ENCODE measurements at regions not wholly inside any gene's neighbourhood (a gene's known extent, or its start where the extent isn't known, plus 50 kb on each side); places are given as distances from the start of the nearest gene placed in this dataset.

- Histone ChIP-seq H3K4me2 (ENCODE audit: low read length) (no peak overlapping the region), H3K79me2 (no peaks in the 10 kb centered on the region), H3K4me1 (no peaks in the 10 kb centered on the region), H3K36me3 (ENCODE audit: control insufficient read depth, insufficient read depth, low read length) (no peaks in the 10 kb centered on the region), H3K27ac (no peak overlapping the region), H2AFZ (no peak overlapping the region), H3K4me3 (ENCODE audit: low read depth, low read length) (no peak overlapping the region), H3K9ac (no peak overlapping the region), H3K9me3 (ENCODE audit: control insufficient read depth, low read length) (no peaks in the 10 kb centered on the region), H3K27me3 (ENCODE audit: control insufficient read depth, insufficient read depth, low read length) (no peaks in the 10 kb centered on the region)
- TF ChIP-seq CTCF (IDR thresholded peaks at IDR 0.05): no peak
These were observed 155.6 kb upstream of the NOL4 start for GRCh38 chr18:34380326-34380725.

- Histone ChIP-seq H3K27ac (no peak overlapping the region), H3K79me2 (no peaks in the 10 kb centered on the region), H3K4me2 (ENCODE audit: low read length) (no peak overlapping the region), H3K9me3 (ENCODE audit: control insufficient read depth, low read length) (no peaks in the 10 kb centered on the region), H3K4me3 (ENCODE audit: low read depth, low read length) (no peak overlapping the region), H3K9ac (no peak overlapping the region), H3K36me3 (ENCODE audit: control insufficient read depth, insufficient read depth, low read length) (no peaks in the 10 kb centered on the region), H2AFZ (no peak overlapping the region), H3K4me1 (no peaks in the 10 kb centered on the region), H3K27me3 (ENCODE audit: control insufficient read depth, insufficient read depth, low read length) (no peaks in the 10 kb centered on the region)
- no peak for TF ChIP-seq CTCF (IDR thresholded peaks at IDR 0.05)
These were observed 160.6 kb upstream of the NOL4 start for GRCh38 chr18:34385311-34385710.

GRCh38 chr18:34386803-34387202 is 162.1 kb upstream of the NOL4 start:
- no peak for TF ChIP-seq CTCF (IDR thresholded peaks at IDR 0.05)
- no peaks in the 10 kb centered on the region for H3K36me3 ChIP-seq (ENCODE audit: control insufficient read depth, insufficient read depth, low read length)
- no peaks in the 10 kb centered on the region for H3K27me3 ChIP-seq (ENCODE audit: control insufficient read depth, insufficient read depth, low read length)
- no peaks in the 10 kb centered on the region for H3K79me2 ChIP-seq
- H3K9ac ChIP-seq: no peak overlapping the region
- no peak overlapping the region for H2AFZ ChIP-seq
- no peak overlapping the region for H3K27ac ChIP-seq
- H3K9me3 ChIP-seq (ENCODE audit: control insufficient read depth, low read length): no peaks in the 10 kb centered on the region
- H3K4me2 ChIP-seq (ENCODE audit: low read length): no peak overlapping the region
- H3K4me3 ChIP-seq (ENCODE audit: low read depth, low read length): no peak overlapping the region
- H3K4me1 ChIP-seq: no peaks in the 10 kb centered on the region

- Histone ChIP-seq H3K79me2 (no peaks in the 10 kb centered on the region), H3K36me3 (ENCODE audit: control insufficient read depth, insufficient read depth, low read length) (no peaks in the 10 kb centered on the region), H3K27ac (no peak overlapping the region), H3K4me2 (ENCODE audit: low read length) (no peak overlapping the region), H3K9ac (no peak overlapping the region), H3K9me3 (ENCODE audit: control insufficient read depth, low read length) (no peaks in the 10 kb centered on the region), H2AFZ (no peak overlapping the region), H3K27me3 (ENCODE audit: control insufficient read depth, insufficient read depth, low read length) (no peaks in the 10 kb centered on the region), H3K4me1 (no peaks in the 10 kb centered on the region), H3K4me3 (ENCODE audit: low read depth, low read length) (no peak overlapping the region)
- TF ChIP-seq CTCF (IDR thresholded peaks at IDR 0.05): no peak
These were observed 172.7 kb upstream of the NOL4 start for GRCh38 chr18:34397286-34397896.

- Histone ChIP-seq H3K36me3 (ENCODE audit: control insufficient read depth, insufficient read depth, low read length) (no peaks in the 10 kb centered on the region), H3K79me2 (no peaks in the 10 kb centered on the region), H3K27ac (no peak overlapping the region), H3K4me3 (ENCODE audit: low read depth, low read length) (no peak overlapping the region), H3K4me2 (ENCODE audit: low read length) (no peak overlapping the region), H3K9me3 (ENCODE audit: control insufficient read depth, low read length) (no peaks in the 10 kb centered on the region), H3K27me3 (ENCODE audit: control insufficient read depth, insufficient read depth, low read length) (no peaks in the 10 kb centered on the region), H3K9ac (no peak overlapping the region), H3K4me1 (no peaks in the 10 kb centered on the region), H2AFZ (no peak overlapping the region)
- no peak for TF ChIP-seq CTCF (IDR thresholded peaks at IDR 0.05)
These were observed 175.2 kb upstream of the NOL4 start for GRCh38 chr18:34399892-34400291.

All from parathyroid adenoma (tissue), 2 donors.